Peyer's patch (tissue), 4 donors: ENCODE measurements at regions not wholly inside any gene's neighbourhood (a gene's known extent, or its start where the extent isn't known, plus 50 kb on each side); places are given as distances from the start of the nearest gene placed in this dataset.

Experiments used
- CTCF ChIP-seq, 6 experiments: fragments of 450-650 bp in 4 of 6; fragments of 200-600 bp in 2 of 6; sonication (generic) in 1 of 6; IDR thresholded peaks; one replicate each; pipeline ENCODE4 v1.5.1; 2017 to 2019; ENCODE audit warnings: antibody characterized with exemption in 6 of 6, mild to moderate bottlenecking in 3 of 6, moderate library complexity in 1 of 6
- POLR2A ChIP-seq, 2 donors: fragments of 450-650 bp; IDR thresholded peaks; one replicate each; pipeline ENCODE4 v1.5.1; 2017; ENCODE audit warnings: antibody characterized with exemption in 2 of 2, mild to moderate bottlenecking in 2 of 2, moderate library complexity in 2 of 2

DNA sequence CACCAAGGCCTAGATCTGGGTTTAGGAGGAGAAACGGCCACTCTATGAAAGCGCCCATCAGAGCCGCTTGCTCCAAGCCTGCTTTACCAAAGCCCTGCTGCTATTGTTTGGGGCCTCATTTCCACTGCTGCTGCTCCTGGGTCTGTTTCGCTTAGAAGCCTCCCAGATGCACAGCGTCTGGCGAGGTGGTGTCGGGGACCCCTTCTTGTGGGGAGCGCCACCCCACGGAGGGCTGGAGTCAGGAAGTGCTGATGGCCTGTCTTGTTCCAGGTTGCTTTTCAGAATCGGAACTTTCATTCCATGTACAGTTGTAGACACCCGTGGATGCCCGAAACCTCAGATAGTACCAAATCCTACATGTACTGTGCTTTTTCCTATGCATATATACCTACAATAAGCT, 204.9 kb upstream of the TWIST2 start:
- no peak for TF ChIP-seq POLR2A (IDR thresholded peaks at IDR 0.05)
- TF ChIP-seq CTCF (IDR thresholded peaks at IDR 0.05) = no peak
